Neural progenitor cell (in vitro differentiated cells): ENCODE measurements at regions not wholly inside any gene's neighbourhood (a gene's known extent, or its start where the extent isn't known, plus 50 kb on each side); places are given as distances from the start of the nearest gene placed in this dataset.

Experiments
- CTCF ChIP-seq: fragments of 200-600 bp; sonication (generic); IDR thresholded peaks from 2 replicates; pipeline ENCODE4 v1.5.1; 2017; ENCODE audit warnings: antibody characterized with exemption, mild to moderate bottlenecking
- EZH2 ChIP-seq: fragments of 200-600 bp; sonication (generic); IDR thresholded peaks from 2 replicates; pipeline ENCODE4 v1.6.1; 2017; ENCODE audit warnings: antibody characterized with exemption, mild to moderate bottlenecking, moderate library complexity

DNA sequence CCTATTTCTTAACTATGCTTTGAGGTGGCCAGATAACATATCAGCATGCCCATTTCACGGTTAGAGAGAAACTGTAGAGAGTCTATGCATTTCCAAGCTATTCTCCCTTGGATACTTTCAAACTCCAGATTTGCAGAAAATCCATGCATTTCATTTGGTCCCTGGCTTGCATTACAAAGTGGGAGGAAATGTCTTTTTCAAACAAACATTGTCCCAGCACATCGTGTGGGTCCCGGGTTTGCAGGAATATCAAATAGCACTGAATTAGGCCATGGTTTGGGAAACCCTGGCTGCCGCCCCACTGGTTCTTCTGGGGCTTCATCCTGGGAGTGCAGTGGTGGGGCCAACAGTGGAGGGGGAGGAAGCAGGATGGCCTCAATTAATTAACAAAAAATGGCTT lies 171.9 kb downstream of the IRX5 start:
- TF ChIP-seq CTCF = no peak
- no peak for TF ChIP-seq EZH2
